ENCODE measurements at regions not wholly inside any gene's neighbourhood (a gene's known extent, or its start where the extent isn't known, plus 50 kb on each side); places are given as distances from the start of the nearest gene placed in this dataset.
"Not testable (repeated sequence)": the region's sequence is repeated elsewhere in the genome, so short reads cannot be mapped to it uniquely, and the experiment has no call there.

DNA sequence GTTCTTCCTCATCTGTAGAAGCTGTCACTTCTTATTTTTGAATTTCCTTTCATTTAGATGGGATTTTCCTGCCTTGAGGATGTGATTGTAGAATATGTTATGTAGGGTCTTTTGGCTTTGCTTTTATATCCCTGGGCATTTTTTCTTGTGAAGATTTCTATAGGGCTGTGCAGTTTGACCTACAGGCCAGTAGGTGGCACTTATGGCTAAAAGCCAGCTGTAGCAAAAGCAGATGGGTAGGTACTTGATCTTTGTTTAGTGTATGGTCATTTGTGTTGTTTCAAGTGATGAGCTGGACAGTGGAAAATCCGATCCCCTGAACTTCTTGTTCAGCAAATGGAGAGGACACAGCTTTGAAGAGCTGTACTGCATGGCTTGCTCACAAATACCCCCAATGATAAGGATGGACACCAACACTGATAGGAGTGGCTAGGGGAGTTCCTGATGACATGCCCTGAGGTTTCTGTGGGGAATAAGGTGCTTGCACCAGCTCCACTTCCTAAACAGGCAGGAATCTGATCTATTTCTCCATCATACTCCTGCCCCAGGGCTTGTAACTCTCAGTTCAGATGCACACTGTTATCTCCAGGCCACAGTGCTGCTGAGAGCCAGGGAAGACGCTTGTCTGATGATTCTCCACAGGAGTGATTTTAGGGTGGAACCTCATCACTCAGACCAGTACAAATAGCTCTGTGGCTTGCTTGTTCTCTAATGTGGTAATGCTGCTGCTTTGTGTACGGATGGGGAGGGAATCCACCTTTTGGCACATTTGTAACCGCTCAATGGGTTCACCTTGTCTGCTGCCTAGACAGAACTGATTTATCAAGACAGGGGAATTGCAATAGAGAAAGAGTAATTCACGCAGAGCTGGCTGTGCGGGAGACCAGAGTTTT, 417.1 kb upstream of the MAGEB16 start:
- Histone ChIP-seq H3K36me3 (no peaks in the 10 kb centered on the region), H3K4me1 (no peaks in the 10 kb centered on the region), H3K27me3 (no peaks in the 10 kb centered on the region), H3K79me2 (ENCODE audit: low read depth) (no peaks in the 10 kb centered on the region), H3K9ac (no peak overlapping the region), H3K4me3 (no peak overlapping the region), H4K20me1 (ENCODE audit: low read depth) (no peaks in the 10 kb centered on the region), H3F3A (ENCODE audit: low read depth) (no peaks in the 10 kb centered on the region), H3K27ac (no peak overlapping the region), H2AFZ (replicated peaks) (peak overlapping the region; percentile 64), H3K9me3 (ENCODE audit: low read depth) (no peaks in the 10 kb centered on the region), H3K4me2 (no peak overlapping the region)
- H3K4me3 Mint-ChIP-seq = no peak overlapping the region
- H3K27me3 Mint-ChIP-seq (ENCODE audit: insufficient read depth, low read depth) = peaks cover 2% of the 10 kb centered on the region
- no peaks in the 10 kb centered on the region for H3K4me1 Mint-ChIP-seq
- H3K36me3 Mint-ChIP-seq = no peaks in the 10 kb centered on the region
- peak; percentile 36 for DNase-seq (ENCODE audit: low spot score)
- H3K27ac Mint-ChIP-seq = no peak overlapping the region
- TF ChIP-seq, protein P1, sequence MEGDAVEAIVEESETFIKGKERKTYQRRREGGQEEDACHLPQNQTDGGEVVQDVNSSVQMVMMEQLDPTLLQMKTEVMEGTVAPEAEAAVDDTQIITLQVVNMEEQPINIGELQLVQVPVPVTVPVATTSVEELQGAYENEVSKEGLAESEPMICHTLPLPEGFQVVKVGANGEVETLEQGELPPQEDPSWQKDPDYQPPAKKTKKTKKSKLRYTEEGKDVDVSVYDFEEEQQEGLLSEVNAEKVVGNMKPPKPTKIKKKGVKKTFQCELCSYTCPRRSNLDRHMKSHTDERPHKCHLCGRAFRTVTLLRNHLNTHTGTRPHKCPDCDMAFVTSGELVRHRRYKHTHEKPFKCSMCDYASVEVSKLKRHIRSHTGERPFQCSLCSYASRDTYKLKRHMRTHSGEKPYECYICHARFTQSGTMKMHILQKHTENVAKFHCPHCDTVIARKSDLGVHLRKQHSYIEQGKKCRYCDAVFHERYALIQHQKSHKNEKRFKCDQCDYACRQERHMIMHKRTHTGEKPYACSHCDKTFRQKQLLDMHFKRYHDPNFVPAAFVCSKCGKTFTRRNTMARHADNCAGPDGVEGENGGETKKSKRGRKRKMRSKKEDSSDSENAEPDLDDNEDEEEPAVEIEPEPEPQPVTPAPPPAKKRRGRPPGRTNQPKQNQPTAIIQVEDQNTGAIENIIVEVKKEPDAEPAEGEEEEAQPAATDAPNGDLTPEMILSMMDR (IDR thresholded peaks at IDR 0.05) = peak; percentile 65
- no peak for TF ChIP-seq EZH2 (IDR thresholded peaks at IDR 0.05)
- H3K9me3 Mint-ChIP-seq = no peaks in the 10 kb centered on the region

DNA sequence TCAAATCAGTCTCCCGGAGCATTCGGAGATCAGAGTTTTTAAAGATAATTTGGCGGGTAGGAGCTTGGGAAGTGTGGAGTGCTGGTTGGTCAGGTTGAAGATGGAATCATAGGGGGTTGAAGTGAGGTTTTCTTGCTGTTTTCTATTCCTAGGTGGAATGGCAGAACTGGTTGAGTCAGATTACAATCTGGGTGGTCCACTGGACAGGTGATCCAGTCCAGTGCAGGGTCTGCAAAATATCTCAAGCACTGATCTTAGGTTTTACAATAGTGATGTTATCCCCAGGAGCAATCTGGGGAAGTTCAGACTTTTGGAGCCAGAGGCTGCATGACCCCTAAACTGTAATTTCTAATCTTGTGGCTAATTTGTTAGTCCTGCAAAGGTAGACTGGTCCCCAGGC, 416.4 kb upstream of the MAGEB16 start:
- not testable (repeated sequence) for H3K79me2 ChIP-seq (ENCODE audit: low read depth); H3K4me3 Mint-ChIP-seq; H3K27me3 ChIP-seq; H3K36me3 ChIP-seq; H4K20me1 ChIP-seq (ENCODE audit: low read depth); H3K27ac Mint-ChIP-seq; H3K9me3 ChIP-seq (ENCODE audit: low read depth); H3K27me3 Mint-ChIP-seq (ENCODE audit: insufficient read depth, low read depth); H3K9me3 Mint-ChIP-seq; DNase-seq (ENCODE audit: low spot score); H3K4me1 ChIP-seq; H3K36me3 Mint-ChIP-seq; H3K4me1 Mint-ChIP-seq; H2AFZ ChIP-seq (replicated peaks); H3K27ac ChIP-seq; H3K4me2 ChIP-seq; H3K4me3 ChIP-seq; H3F3A ChIP-seq (ENCODE audit: low read depth); H3K9ac ChIP-seq

DNA sequence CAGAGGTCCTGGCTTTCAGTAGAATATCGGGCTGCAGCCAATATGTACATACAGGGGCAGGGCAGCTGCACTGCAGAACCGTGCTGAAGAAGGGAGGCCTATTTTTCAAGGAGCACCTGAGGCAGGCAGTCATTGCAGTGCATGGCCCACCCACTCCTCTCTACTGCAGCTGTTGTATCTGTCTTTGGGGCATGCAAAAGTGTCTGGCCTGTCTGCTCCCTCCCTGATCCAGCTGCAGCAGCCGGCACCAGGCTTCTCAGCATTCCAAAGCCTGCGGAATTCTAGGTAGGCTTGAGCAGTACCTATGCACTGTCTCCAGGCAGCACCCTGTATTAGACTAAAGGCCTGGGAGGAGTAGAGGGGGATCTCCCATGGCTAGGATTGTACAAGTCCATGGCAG, 415.2 kb upstream of the MAGEB16 start:
- Histone ChIP-seq H4K20me1 (ENCODE audit: low read depth) (no peaks in the 10 kb centered on the region), H3K9ac (no peak overlapping the region), H3K27me3 (no peaks in the 10 kb centered on the region), H3F3A (ENCODE audit: low read depth) (no peaks in the 10 kb centered on the region), H3K4me3 (no peak overlapping the region), H3K36me3 (no peaks in the 10 kb centered on the region), H3K9me3 (ENCODE audit: low read depth) (no peaks in the 10 kb centered on the region), H3K4me1 (no peaks in the 10 kb centered on the region), H3K4me2 (no peak overlapping the region), H3K27ac (no peak overlapping the region), H2AFZ (replicated peaks) (no peak overlapping the region), H3K79me2 (ENCODE audit: low read depth) (no peaks in the 10 kb centered on the region)
- H3K27me3 Mint-ChIP-seq (ENCODE audit: insufficient read depth, low read depth) = peaks cover 2% of the 10 kb centered on the region
- H3K36me3 Mint-ChIP-seq = no peaks in the 10 kb centered on the region
- no peak for TF ChIP-seq EZH2phosphoT487 (IDR thresholded peaks at IDR 0.05)
- TF ChIP-seq EZH2 (IDR thresholded peaks at IDR 0.05) = no peak
- TF ChIP-seq, protein P1 (IDR thresholded peaks at IDR 0.05) = no peak
- DNase-seq (ENCODE audit: low spot score) = no peak
- H3K4me3 Mint-ChIP-seq = no peak overlapping the region
- H3K4me1 Mint-ChIP-seq = no peaks in the 10 kb centered on the region
- H3K27ac Mint-ChIP-seq = no peak overlapping the region
- no peaks in the 10 kb centered on the region for H3K9me3 Mint-ChIP-seq

DNA sequence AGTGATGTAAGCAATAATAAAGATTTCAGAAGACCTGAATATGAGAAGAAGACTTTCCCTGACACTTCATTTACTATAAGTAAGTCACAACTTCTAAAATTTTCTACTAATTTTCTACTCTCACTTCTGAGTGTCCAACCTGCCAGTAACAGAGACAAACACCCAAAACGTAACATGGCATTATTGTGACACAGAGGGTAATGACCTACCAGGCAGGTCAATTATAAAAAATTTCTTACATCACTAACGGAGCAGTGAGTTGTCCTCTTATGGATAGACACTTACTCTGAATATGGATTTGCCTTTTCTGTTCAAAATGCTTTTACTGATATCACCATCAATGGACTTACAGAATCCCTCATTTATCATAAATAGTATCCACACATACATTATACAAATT, 405.9 kb upstream of the MAGEB16 start:
- Histone ChIP-seq H3K36me3 (no peaks in the 10 kb centered on the region), H3F3A (ENCODE audit: low read depth) (no peaks in the 10 kb centered on the region), H3K27ac (no peak overlapping the region), H3K4me3 (no peak overlapping the region), H3K4me2 (no peak overlapping the region), H3K4me1 (no peaks in the 10 kb centered on the region), H3K9ac (no peak overlapping the region), H3K9me3 (ENCODE audit: low read depth) (no peaks in the 10 kb centered on the region), H2AFZ (replicated peaks) (no peak overlapping the region), H3K27me3 (no peaks in the 10 kb centered on the region), H3K79me2 (ENCODE audit: low read depth) (no peaks in the 10 kb centered on the region), H4K20me1 (ENCODE audit: low read depth) (no peaks in the 10 kb centered on the region)
- Mint-ChIP-seq H3K27me3 (ENCODE audit: insufficient read depth, low read depth) (no peaks in the 10 kb centered on the region), H3K9me3 (no peaks in the 10 kb centered on the region), H3K36me3 (no peaks in the 10 kb centered on the region), H3K4me1 (no peaks in the 10 kb centered on the region), H3K27ac (no peak overlapping the region), H3K4me3 (no peak overlapping the region)
- DNase-seq (ENCODE audit: low spot score) = no peak
- TF ChIP-seq EZH2phosphoT487 (IDR thresholded peaks at IDR 0.05) (no peak), EZH2 (IDR thresholded peaks at IDR 0.05) (no peak)
- TF ChIP-seq, protein P1 (IDR thresholded peaks at IDR 0.05) = no peak
